GM18870 (cell line): ENCODE measurements at regions not wholly inside any gene's neighbourhood (a gene's known extent, or its start where the extent isn't known, plus 50 kb on each side); places are given as distances from the start of the nearest gene placed in this dataset.

Experiments
- ATAC-seq: cut with Tn5 transposase; IDR thresholded peaks from one replicate; pipeline ENCODE4 v1.9.1; 2021; ENCODE audit warnings: moderate library complexity; ENCODE audit not compliant: unreplicated experiment

GRCh38 chrX:38986586-38986985 lies 185.3 kb downstream of the MID1IP1 start:
- no peak for ATAC-seq

GRCh38 chrX:38987198-38987651 lies 186.0 kb downstream of the MID1IP1 start:
- ATAC-seq = no peak

- no peak for ATAC-seq
Measured at GRCh38 chrX:38988301-38988700, 187.0 kb downstream of the MID1IP1 start.

GRCh38 chrX:38989076-38989475 lies 187.8 kb downstream of the MID1IP1 start:
- no peak for ATAC-seq

- ATAC-seq = no peak
Measured at GRCh38 chrX:38991656-38992440, 190.6 kb downstream of the MID1IP1 start.

GRCh38 chrX:38992441-38993096 lies 191.3 kb downstream of the MID1IP1 start:
- ATAC-seq = no peak

GRCh38 chrX:38993500-38993899 lies 192.2 kb downstream of the MID1IP1 start:
- ATAC-seq = no peak

- no peak for ATAC-seq
Measured at GRCh38 chrX:38999099-38999498, 197.8 kb downstream of the MID1IP1 start.

GRCh38 chrX:38999967-39000745 lies 198.9 kb downstream of the MID1IP1 start:
- ATAC-seq = no peak

- ATAC-seq = no peak
Measured at GRCh38 chrX:39000802-39001201, 199.5 kb downstream of the MID1IP1 start.

- ATAC-seq = no peak
Measured at GRCh38 chrX:39002466-39002865, 201.2 kb downstream of the MID1IP1 start.

- ATAC-seq = no peak
Measured at GRCh38 chrX:39008549-39008948, 207.3 kb downstream of the MID1IP1 start.

- ATAC-seq = no peak
Measured at GRCh38 chrX:39011454-39012221, 210.4 kb downstream of the MID1IP1 start.

- no peak for ATAC-seq
Measured at GRCh38 chrX:39012621-39013111, 211.4 kb downstream of the MID1IP1 start.

- ATAC-seq = no peak
Measured at GRCh38 chrX:39016556-39016955, 215.3 kb downstream of the MID1IP1 start.

GRCh38 chrX:39017077-39017476 lies 215.8 kb downstream of the MID1IP1 start:
- ATAC-seq = no peak

GRCh38 chrX:39017716-39018115 lies 216.5 kb downstream of the MID1IP1 start:
- ATAC-seq = no peak

- no peak for ATAC-seq
Measured at GRCh38 chrX:39018541-39018940, 217.3 kb downstream of the MID1IP1 start.

- ATAC-seq = no peak
Measured at GRCh38 chrX:39019056-39019455, 217.8 kb downstream of the MID1IP1 start.

- ATAC-seq = no peak
Measured at GRCh38 chrX:39020051-39020669, 218.9 kb downstream of the MID1IP1 start.
